ENCODE measurements at regions not wholly inside any gene's neighbourhood (a gene's known extent, or its start where the extent isn't known, plus 50 kb on each side); places are given as distances from the start of the nearest gene placed in this dataset.
A peak's percentile ranks its signal among the peaks of the same experiment; 100 is the strongest.

GRCh38 chr12:61780435-61780834 is 479.8 kb upstream of the USP15 start:
- Histone ChIP-seq H3K4me1 (ENCODE audit: low read depth) (peaks cover 7% of the 10 kb centered on the region), H3K4me3 (no peak overlapping the region), H3K27ac (no peak overlapping the region), H3K9me3 (ENCODE audit: low read depth) (no peaks in the 10 kb centered on the region), H3K27me3 (no peaks in the 10 kb centered on the region), H3K36me3 (no peaks in the 10 kb centered on the region)
- no peak for DNase-seq (ENCODE audit: low read depth in 1 of 2, low spot score in 1 of 2)
- TF ChIP-seq CTCF (IDR thresholded peaks at IDR 0.05; ENCODE audit: low read depth, low read length) = no peak

- Histone ChIP-seq H3K27me3 (no peaks in the 10 kb centered on the region), H3K9me3 (ENCODE audit: low read depth) (no peaks in the 10 kb centered on the region), H3K4me1 (ENCODE audit: low read depth) (peaks cover 7% of the 10 kb centered on the region), H3K36me3 (no peaks in the 10 kb centered on the region), H3K4me3 (no peak overlapping the region), H3K27ac (no peak overlapping the region)
- TF ChIP-seq CTCF (IDR thresholded peaks at IDR 0.05; ENCODE audit: low read depth, low read length) = no peak
- peak in 1 of 2 donors; percentile 6 for DNase-seq (ENCODE audit: low read depth in 1 of 2, low spot score in 1 of 2)
These were observed 479.1 kb upstream of the USP15 start for GRCh38 chr12:61781021-61781581.

- H3K4me3 ChIP-seq = no peak overlapping the region
- H3K9me3 ChIP-seq (ENCODE audit: low read depth) = no peaks in the 10 kb centered on the region
- no peak for TF ChIP-seq CTCF (IDR thresholded peaks at IDR 0.05; ENCODE audit: low read depth, low read length)
- DNase-seq (ENCODE audit: low read depth in 1 of 2, low spot score in 1 of 2) = no peak
- H3K36me3 ChIP-seq = no peaks in the 10 kb centered on the region
- no peaks in the 10 kb centered on the region for H3K4me1 ChIP-seq (ENCODE audit: low read depth)
- no peaks in the 10 kb centered on the region for H3K27me3 ChIP-seq
- no peak overlapping the region for H3K27ac ChIP-seq
These were observed 463.4 kb upstream of the USP15 start for GRCh38 chr12:61796846-61797245.

GRCh38 chr12:61797266-61797665 is 462.9 kb upstream of the USP15 start:
- Histone ChIP-seq H3K4me3 (no peak overlapping the region), H3K4me1 (ENCODE audit: low read depth) (no peaks in the 10 kb centered on the region), H3K27ac (no peak overlapping the region), H3K36me3 (no peaks in the 10 kb centered on the region), H3K27me3 (no peaks in the 10 kb centered on the region), H3K9me3 (ENCODE audit: low read depth) (no peaks in the 10 kb centered on the region)
- no peak for TF ChIP-seq CTCF (IDR thresholded peaks at IDR 0.05; ENCODE audit: low read depth, low read length)
- DNase-seq (ENCODE audit: low read depth in 1 of 2, low spot score in 1 of 2) = no peak

GRCh38 chr12:61798778-61799177 is 461.4 kb upstream of the USP15 start:
- no peak for TF ChIP-seq CTCF (IDR thresholded peaks at IDR 0.05; ENCODE audit: low read depth, low read length)
- Histone ChIP-seq H3K36me3 (no peaks in the 10 kb centered on the region), H3K9me3 (ENCODE audit: low read depth) (no peaks in the 10 kb centered on the region), H3K27ac (no peak overlapping the region), H3K4me1 (ENCODE audit: low read depth) (no peaks in the 10 kb centered on the region), H3K27me3 (no peaks in the 10 kb centered on the region), H3K4me3 (no peak overlapping the region)
- no peak for DNase-seq (ENCODE audit: low read depth in 1 of 2, low spot score in 1 of 2)

- no peak overlapping the region for H3K27ac ChIP-seq
These were observed 455.9 kb upstream of the USP15 start for GRCh38 chr12:61804301-61804700.

More at GRCh38 chr12:61804301-61804700, 455.9 kb upstream of the USP15 start:
- Histone ChIP-seq H3K27me3 (no peaks in the 10 kb centered on the region), H3K4me1 (ENCODE audit: low read depth) (no peaks in the 10 kb centered on the region), H3K4me3 (no peak overlapping the region), H3K9me3 (ENCODE audit: low read depth) (no peaks in the 10 kb centered on the region), H3K36me3 (no peaks in the 10 kb centered on the region)
- DNase-seq (ENCODE audit: low read depth in 1 of 2, low spot score in 1 of 2) = no peak
- no peak for TF ChIP-seq CTCF (IDR thresholded peaks at IDR 0.05; ENCODE audit: low read depth, low read length)
